ENCODE measurements at regions not wholly inside any gene's neighbourhood (a gene's known extent, or its start where the extent isn't known, plus 50 kb on each side); places are given as distances from the start of the nearest gene placed in this dataset.

DNA sequence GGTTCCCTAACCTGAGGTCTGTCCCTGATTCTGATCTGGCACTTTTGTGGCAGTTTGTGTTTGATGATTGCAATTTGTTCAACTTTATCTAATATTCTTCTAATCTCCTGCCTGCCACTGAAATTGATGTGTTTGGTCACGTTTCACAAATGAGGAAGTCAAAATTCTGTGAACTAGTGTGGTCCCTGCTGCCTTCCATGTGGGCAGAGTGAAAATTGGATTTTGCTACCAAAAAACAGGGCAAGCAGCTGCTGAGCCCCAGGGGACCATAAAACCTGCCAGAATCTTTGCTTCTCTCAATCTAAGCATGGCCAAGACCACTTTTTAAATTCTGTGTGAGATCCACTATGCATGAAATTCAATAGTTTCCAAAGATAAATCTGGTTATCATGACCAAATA, 195.5 kb upstream of the CYRIA start:
- Histone ChIP-seq H3K27me3 (ENCODE audit: control insufficient read depth, insufficient read depth, low read length) (no peaks in the 10 kb centered on the region), H3K4me3 (ENCODE audit: low read depth, low read length) (no peak overlapping the region), H3K36me3 (ENCODE audit: control insufficient read depth, insufficient read depth, low read length) (no peaks in the 10 kb centered on the region), H3K9me3 (ENCODE audit: control insufficient read depth, insufficient read depth, low read length) (no peaks in the 10 kb centered on the region), H3K4me1 (ENCODE audit: control insufficient read depth, insufficient read depth, low read length) (no peaks in the 10 kb centered on the region), H3K9ac (ENCODE audit: low read depth, low read length) (no peak overlapping the region)

DNA sequence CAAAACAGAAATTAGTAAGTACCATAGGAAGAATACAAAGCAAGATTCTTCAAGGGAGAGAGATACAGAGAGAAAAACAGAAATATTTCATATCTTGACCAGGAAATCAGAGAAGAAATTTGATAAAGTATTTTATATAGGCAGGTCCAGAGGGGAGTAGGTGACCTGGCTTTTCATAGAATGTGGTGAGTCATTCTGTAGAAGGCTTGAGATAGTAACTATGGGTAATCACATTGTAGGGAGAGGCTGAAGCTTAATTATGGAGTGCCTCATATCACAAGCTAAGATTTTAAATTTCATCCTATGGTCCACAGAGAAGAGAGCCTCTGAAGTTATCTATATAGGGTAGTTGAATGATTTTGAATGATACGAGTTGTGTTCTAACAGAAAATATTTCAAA, 195.0 kb upstream of the CYRIA start:
- H3K9me3 ChIP-seq (ENCODE audit: control insufficient read depth, insufficient read depth, low read length): no peaks in the 10 kb centered on the region
- H3K4me3 ChIP-seq (ENCODE audit: low read depth, low read length): no peak overlapping the region
- H3K27me3 ChIP-seq (ENCODE audit: control insufficient read depth, insufficient read depth, low read length): no peaks in the 10 kb centered on the region
- no peak overlapping the region for H3K9ac ChIP-seq (ENCODE audit: low read depth, low read length)
- no peaks in the 10 kb centered on the region for H3K4me1 ChIP-seq (ENCODE audit: control insufficient read depth, insufficient read depth, low read length)
- H3K36me3 ChIP-seq (ENCODE audit: control insufficient read depth, insufficient read depth, low read length): no peaks in the 10 kb centered on the region

DNA sequence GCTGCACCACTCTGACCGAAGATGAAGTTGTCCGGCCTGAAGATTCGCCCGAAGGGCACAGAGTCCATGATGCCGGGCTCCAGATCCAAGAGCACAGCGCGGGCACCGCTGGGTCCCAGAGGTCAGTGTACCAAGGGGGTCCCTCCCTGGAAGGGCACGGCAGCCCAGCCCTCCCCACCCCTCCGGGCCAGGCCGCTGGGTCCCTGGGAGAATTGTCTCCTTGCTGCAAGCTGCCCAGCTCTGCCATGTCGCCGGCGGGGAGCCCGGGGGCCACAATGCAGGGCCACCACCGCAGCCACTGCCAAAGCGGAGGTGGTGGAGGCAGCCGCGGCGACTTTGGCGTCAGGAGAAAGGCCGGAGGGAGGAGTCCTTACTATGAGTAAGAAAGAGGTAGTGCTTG, 189.5 kb upstream of the CYRIA start:
- no peaks in the 10 kb centered on the region for H3K27me3 ChIP-seq (ENCODE audit: control insufficient read depth, insufficient read depth, low read length)
- no peaks in the 10 kb centered on the region for H3K36me3 ChIP-seq (ENCODE audit: control insufficient read depth, insufficient read depth, low read length)
- no peaks in the 10 kb centered on the region for H3K9me3 ChIP-seq (ENCODE audit: control insufficient read depth, insufficient read depth, low read length)
- no peaks in the 10 kb centered on the region for H3K4me1 ChIP-seq (ENCODE audit: control insufficient read depth, insufficient read depth, low read length)
- H3K9ac ChIP-seq (ENCODE audit: low read depth, low read length): no peak overlapping the region
- H3K4me3 ChIP-seq (ENCODE audit: low read depth, low read length): no peak overlapping the region

DNA sequence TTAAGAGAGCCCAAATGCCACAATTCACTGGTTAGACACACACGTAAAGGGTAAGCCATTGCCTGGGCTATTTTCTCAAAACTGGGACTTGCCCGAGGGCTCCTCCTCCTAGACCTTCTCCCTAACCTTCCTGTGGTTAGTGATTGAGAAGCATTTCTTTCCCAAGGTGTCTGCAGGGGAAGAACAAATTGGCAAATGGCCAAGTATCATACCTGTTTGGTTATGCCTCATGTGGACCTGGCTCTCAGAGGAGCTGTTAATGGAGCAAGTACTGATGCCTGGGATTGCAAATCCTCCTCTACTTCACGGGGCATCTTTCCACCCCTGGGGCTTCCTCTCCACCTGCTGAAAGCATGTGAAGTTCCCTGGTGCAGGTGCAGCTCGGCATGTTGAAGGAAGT, 187.5 kb upstream of the CYRIA start:
- Histone ChIP-seq H3K4me3 (ENCODE audit: low read depth, low read length) (no peak overlapping the region), H3K9ac (ENCODE audit: low read depth, low read length) (no peak overlapping the region), H3K27me3 (ENCODE audit: control insufficient read depth, insufficient read depth, low read length) (no peaks in the 10 kb centered on the region), H3K9me3 (ENCODE audit: control insufficient read depth, insufficient read depth, low read length) (no peaks in the 10 kb centered on the region), H3K36me3 (ENCODE audit: control insufficient read depth, insufficient read depth, low read length) (no peaks in the 10 kb centered on the region), H3K4me1 (ENCODE audit: control insufficient read depth, insufficient read depth, low read length) (no peaks in the 10 kb centered on the region)

DNA sequence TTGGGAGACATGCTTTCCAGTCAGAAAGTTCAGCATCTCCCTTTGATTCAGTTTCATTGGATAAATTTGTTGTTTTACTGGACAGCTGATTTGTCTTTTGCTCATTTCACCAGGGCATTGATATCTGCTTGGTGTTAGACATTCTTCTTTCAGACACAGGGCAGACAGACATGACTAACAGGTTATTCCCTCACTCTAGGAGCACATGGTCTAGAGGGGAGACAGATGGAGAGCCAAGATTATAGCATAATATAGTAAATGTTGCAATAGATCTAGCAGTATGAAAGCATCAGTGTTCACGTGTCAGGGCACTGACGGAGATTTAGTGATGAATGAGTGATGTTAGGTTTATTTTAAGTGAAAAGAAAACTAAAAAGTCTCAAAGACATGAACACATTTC, 187.0 kb upstream of the CYRIA start:
- H3K9ac ChIP-seq (ENCODE audit: low read depth, low read length): no peak overlapping the region
- no peaks in the 10 kb centered on the region for H3K9me3 ChIP-seq (ENCODE audit: control insufficient read depth, insufficient read depth, low read length)
- H3K4me1 ChIP-seq (ENCODE audit: control insufficient read depth, insufficient read depth, low read length): no peaks in the 10 kb centered on the region
- H3K27me3 ChIP-seq (ENCODE audit: control insufficient read depth, insufficient read depth, low read length): no peaks in the 10 kb centered on the region
- H3K36me3 ChIP-seq (ENCODE audit: control insufficient read depth, insufficient read depth, low read length): no peaks in the 10 kb centered on the region
- H3K4me3 ChIP-seq (ENCODE audit: low read depth, low read length): no peak overlapping the region

DNA sequence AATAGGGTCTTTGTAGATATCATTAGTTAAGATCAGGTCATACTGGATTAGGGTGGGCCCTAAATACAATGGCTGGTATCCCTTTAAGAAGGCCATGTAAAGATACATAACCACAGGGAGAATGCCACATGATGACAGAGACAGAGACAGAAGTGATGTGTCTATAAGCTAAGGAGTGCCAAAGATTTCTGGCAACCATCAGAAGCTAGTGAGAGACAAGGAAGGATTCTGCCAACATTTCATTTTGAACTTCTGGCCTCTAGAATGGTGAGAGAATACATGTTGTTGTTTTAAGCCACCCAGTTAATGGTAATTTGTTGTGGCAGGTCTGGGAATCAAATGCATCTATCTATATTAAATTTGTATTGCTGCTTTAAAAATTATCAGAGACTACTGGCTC, 185.5 kb upstream of the CYRIA start:
- H3K9ac ChIP-seq (ENCODE audit: low read depth, low read length): no peak overlapping the region
- no peak overlapping the region for H3K4me3 ChIP-seq (ENCODE audit: low read depth, low read length)
- H3K9me3 ChIP-seq (ENCODE audit: control insufficient read depth, insufficient read depth, low read length): no peaks in the 10 kb centered on the region
- no peaks in the 10 kb centered on the region for H3K36me3 ChIP-seq (ENCODE audit: control insufficient read depth, insufficient read depth, low read length)
- no peaks in the 10 kb centered on the region for H3K27me3 ChIP-seq (ENCODE audit: control insufficient read depth, insufficient read depth, low read length)
- no peaks in the 10 kb centered on the region for H3K4me1 ChIP-seq (ENCODE audit: control insufficient read depth, insufficient read depth, low read length)

DNA sequence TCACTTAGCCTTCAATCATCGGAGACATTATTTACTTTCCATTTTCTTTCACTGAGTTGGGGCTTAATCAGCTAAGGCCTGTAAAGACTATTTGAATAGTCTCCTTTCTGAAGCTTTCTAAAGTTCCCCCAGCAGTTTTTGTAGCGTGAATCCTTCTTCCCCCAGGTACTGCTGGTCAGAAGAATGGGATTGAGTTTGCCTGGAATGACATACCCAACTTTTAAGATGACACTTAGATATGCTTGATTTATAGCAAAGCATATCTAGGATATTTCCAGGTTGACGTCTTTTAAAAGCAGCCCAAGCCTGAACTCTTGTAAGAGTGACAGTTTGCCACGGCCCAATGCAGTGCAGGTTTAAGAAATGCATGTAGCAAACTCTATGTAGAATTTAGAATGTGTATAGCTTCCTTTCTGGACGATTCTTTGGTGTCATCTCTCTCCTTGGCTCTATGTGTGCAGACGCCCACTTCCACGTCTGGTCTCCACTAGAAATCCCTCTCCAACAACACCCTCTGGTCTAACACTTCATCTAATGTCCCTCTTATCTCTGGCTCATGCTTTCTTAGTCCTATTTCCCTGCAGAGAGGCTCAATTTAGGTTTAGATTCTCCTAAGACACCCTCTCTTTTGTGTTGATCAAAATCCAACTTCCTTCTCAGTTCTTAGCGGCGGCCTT, 175.0 kb upstream of the CYRIA start:
- no peak overlapping the region for H3K9ac ChIP-seq (ENCODE audit: low read depth, low read length)
- H3K4me1 ChIP-seq (ENCODE audit: control insufficient read depth, insufficient read depth, low read length): no peaks in the 10 kb centered on the region
- no peak overlapping the region for H3K4me3 ChIP-seq (ENCODE audit: low read depth, low read length)
- H3K36me3 ChIP-seq (ENCODE audit: control insufficient read depth, insufficient read depth, low read length): no peaks in the 10 kb centered on the region
- H3K9me3 ChIP-seq (ENCODE audit: control insufficient read depth, insufficient read depth, low read length): no peaks in the 10 kb centered on the region
- H3K27me3 ChIP-seq (ENCODE audit: control insufficient read depth, insufficient read depth, low read length): no peaks in the 10 kb centered on the region

DNA sequence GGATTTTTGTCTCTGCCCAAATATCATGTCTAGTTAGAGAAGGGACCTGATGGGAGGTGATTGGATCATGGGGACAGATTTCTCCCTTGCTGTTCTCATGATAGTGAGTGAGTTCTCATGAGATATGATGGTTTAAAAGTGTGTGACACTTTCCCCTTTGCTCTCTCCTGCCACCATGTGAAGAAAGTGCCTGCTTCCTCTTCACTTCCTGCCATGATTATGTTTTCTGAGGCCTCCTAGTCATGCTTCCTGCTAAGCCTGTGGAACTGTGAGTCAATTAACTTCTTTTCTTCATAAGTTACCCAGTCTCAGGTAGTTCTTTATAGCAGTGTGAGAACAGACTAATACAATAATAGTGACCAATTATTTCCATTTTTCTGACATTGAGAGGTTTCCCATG, 167.3 kb upstream of the CYRIA start:
- Histone ChIP-seq H3K27me3 (ENCODE audit: control insufficient read depth, insufficient read depth, low read length) (no peaks in the 10 kb centered on the region), H3K9ac (ENCODE audit: low read depth, low read length) (no peak overlapping the region), H3K4me3 (ENCODE audit: low read depth, low read length) (no peak overlapping the region), H3K9me3 (ENCODE audit: control insufficient read depth, insufficient read depth, low read length) (no peaks in the 10 kb centered on the region), H3K4me1 (ENCODE audit: control insufficient read depth, insufficient read depth, low read length) (no peaks in the 10 kb centered on the region), H3K36me3 (ENCODE audit: control insufficient read depth, insufficient read depth, low read length) (no peaks in the 10 kb centered on the region)

DNA sequence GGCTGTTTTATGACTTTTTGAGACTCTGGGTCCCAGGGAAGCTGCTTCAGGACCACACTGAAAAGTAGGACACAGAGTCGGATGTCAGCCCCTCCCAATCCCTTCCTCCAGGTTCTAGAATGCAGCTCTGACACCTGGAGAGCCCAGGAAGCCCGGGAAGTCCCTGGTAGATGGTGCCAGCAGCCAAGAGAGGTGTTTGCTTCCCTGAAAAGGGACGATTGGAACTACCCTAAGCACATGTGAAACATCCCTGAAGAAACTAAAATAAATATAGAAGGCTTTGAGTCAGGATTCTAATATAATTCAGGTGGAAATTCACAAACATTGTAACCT, 163.2 kb upstream of the CYRIA start:
- no peaks in the 10 kb centered on the region for H3K27me3 ChIP-seq (ENCODE audit: control insufficient read depth, insufficient read depth, low read length)

DNA sequence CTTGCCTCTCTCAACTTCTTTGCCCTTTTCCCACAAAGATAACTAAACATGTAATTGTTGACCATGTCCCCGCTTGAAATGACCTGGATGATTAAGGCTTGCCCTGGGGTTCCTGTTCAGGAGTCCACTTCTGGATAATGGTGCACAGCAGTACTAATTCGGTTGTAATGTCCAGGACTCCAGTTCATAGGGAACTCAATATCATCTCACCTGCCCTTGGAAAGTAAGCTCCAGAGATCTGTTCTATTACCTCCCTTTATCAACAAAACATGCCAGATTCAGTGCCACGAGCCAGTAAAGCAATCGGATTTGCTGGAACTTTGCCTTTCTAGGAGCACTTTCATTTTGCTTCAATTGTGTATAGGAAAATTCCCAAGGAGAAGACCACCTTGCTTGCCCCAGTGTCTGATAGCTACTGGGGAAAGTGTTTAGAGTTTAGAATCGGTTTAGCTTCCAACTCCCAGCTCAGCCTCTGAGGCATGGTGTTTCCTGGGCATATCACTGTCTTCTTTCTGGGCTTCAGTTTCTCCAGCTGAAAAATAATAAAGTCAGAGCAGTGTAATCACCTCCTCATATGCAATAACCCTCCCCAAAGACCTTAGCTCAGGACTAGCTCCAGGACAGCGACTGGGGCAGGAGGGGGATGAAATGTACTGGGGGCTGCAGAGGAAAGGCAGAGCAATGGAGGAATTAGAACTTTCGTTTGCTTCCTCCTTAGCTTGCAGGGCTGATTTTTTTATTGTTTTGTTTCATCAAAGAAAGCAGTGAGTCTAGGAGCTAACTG, 162.6 kb upstream of the CYRIA start:
- Histone ChIP-seq H3K4me3 (ENCODE audit: low read depth, low read length) (no peak overlapping the region), H3K4me1 (ENCODE audit: control insufficient read depth, insufficient read depth, low read length) (no peaks in the 10 kb centered on the region), H3K27me3 (ENCODE audit: control insufficient read depth, insufficient read depth, low read length) (no peaks in the 10 kb centered on the region), H3K36me3 (ENCODE audit: control insufficient read depth, insufficient read depth, low read length) (no peaks in the 10 kb centered on the region), H3K9ac (ENCODE audit: low read depth, low read length) (no peak overlapping the region), H3K9me3 (ENCODE audit: control insufficient read depth, insufficient read depth, low read length) (no peaks in the 10 kb centered on the region)

More for the DNA sequence above, 163.2 kb upstream of the CYRIA start:
- Histone ChIP-seq H3K36me3 (ENCODE audit: control insufficient read depth, insufficient read depth, low read length) (no peaks in the 10 kb centered on the region), H3K4me3 (ENCODE audit: low read depth, low read length) (no peak overlapping the region), H3K4me1 (ENCODE audit: control insufficient read depth, insufficient read depth, low read length) (no peaks in the 10 kb centered on the region), H3K9me3 (ENCODE audit: control insufficient read depth, insufficient read depth, low read length) (no peaks in the 10 kb centered on the region), H3K9ac (ENCODE audit: low read depth, low read length) (no peak overlapping the region)

DNA sequence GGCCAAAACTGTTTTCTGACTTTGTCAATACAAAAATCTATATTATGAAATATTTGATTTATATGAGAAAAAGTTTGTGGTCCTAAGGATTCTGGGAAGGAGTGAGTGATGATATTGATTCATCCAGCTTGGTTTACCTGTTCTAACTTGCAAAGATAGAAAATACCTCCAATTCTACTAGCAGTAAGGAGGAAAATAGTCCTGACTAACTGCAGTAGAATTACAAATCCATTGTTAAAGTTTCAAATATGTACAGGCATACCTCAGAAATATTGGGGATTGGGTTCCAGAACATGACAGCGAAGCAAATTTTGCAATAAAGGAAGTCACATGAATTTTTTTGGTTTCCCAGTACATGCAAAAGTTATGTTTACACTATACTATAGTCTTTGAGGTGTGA, 158.8 kb upstream of the CYRIA start:
- H3K9me3 ChIP-seq (ENCODE audit: control insufficient read depth, insufficient read depth, low read length): no peaks in the 10 kb centered on the region
- H3K9ac ChIP-seq (ENCODE audit: low read depth, low read length): no peak overlapping the region
- H3K36me3 ChIP-seq (ENCODE audit: control insufficient read depth, insufficient read depth, low read length): no peaks in the 10 kb centered on the region
- no peaks in the 10 kb centered on the region for H3K27me3 ChIP-seq (ENCODE audit: control insufficient read depth, insufficient read depth, low read length)
- no peak overlapping the region for H3K4me3 ChIP-seq (ENCODE audit: low read depth, low read length)
- H3K4me1 ChIP-seq (ENCODE audit: control insufficient read depth, insufficient read depth, low read length): no peaks in the 10 kb centered on the region

DNA sequence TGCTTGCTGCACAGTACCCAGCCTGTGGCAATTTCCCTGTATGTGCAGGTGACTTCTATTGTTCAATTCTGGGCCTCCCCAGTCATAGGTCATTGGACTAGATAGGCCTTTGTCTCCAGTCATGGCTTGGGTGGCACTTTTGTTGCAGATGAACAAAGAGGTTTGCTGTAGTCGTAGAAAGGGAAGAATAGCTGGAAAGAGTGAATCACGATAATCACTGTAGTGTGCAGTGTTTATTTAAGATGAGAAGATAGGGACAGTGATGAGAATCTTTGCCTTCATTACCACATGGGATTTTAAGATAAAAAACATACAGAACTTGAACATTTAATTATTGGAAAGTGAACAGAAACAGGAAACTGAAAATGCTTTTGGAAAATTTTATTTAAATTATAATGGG, 156.1 kb upstream of the CYRIA start:
- Histone ChIP-seq H3K27me3 (ENCODE audit: control insufficient read depth, insufficient read depth, low read length) (no peaks in the 10 kb centered on the region), H3K4me1 (ENCODE audit: control insufficient read depth, insufficient read depth, low read length) (no peaks in the 10 kb centered on the region)

More for the DNA sequence above, 156.1 kb upstream of the CYRIA start:
- H3K4me3 ChIP-seq (ENCODE audit: low read depth, low read length): no peak overlapping the region
- H3K36me3 ChIP-seq (ENCODE audit: control insufficient read depth, insufficient read depth, low read length): no peaks in the 10 kb centered on the region
- no peak overlapping the region for H3K9ac ChIP-seq (ENCODE audit: low read depth, low read length)
- H3K9me3 ChIP-seq (ENCODE audit: control insufficient read depth, insufficient read depth, low read length): no peaks in the 10 kb centered on the region
